RWPE1 (cell line): ENCODE measurements at regions not wholly inside any gene's neighbourhood (a gene's known extent, or its start where the extent isn't known, plus 50 kb on each side); places are given as distances from the start of the nearest gene placed in this dataset.

Source experiments
- CTCF ChIA-PET: fragments of 350-600 bp; sonication (Branson Sonifier 250); formaldehyde crosslinking; extraction: SDS; loops from one replicate; lab custom pipeline; 2021; lab: Yijun Ruan, JAX
- POLR2A ChIA-PET: fragments of 400-600 bp; formaldehyde crosslinking; extraction: SDS; loops from one replicate; lab custom pipeline; 2020; ENCODE audit warnings: antibody characterized with exemption; ENCODE audit not compliant: low non-redundant PET; lab: Yijun Ruan, JAX
- DNase-seq: peaks from one replicate; pipeline ENCODE4 v3.0.0; 2012; ENCODE audit warnings: low spot score
- H3K27ac ChIP-seq: fragments of 450-650 bp; 2 replicates; pipeline ENCODE4 v1.5.1; 2017
- CTCF ChIP-seq: fragments of 450-650 bp; conservative IDR thresholded peaks from 2 replicates; pipeline ENCODE4 v1.5.1; 2017; ENCODE audit warnings: low read depth, mild to moderate bottlenecking

- TF ChIP-seq CTCF: no peak
- ChIA-PET CTCF (no interaction called here), POLR2A (no interaction called here)
- DNase-seq: no peak
- H3K27ac ChIP-seq: no peak overlapping the region
Observed at GRCh38 chr13:44303681-44304432, 69.8 kb upstream of the SERP2 start.

GRCh38 chr13:44304433-44304725 lies 69.2 kb upstream of the SERP2 start:
- no peak overlapping the region for H3K27ac ChIP-seq
- DNase-seq: no peak
- POLR2A ChIA-PET: no interaction called here
- no peak for TF ChIP-seq CTCF
- CTCF ChIA-PET: no interaction called here

- no peak for DNase-seq
- no peak for TF ChIP-seq CTCF
- ChIA-PET POLR2A (no interaction called here), CTCF (no interaction called here)
- H3K27ac ChIP-seq: no peak overlapping the region
Observed at GRCh38 chr13:44305286-44305685, 68.3 kb upstream of the SERP2 start.

- POLR2A ChIA-PET: interaction anchor here (1.0 kb wide), 2 partner anchors 129 to 131 kb away, joined by 3 read pairs; no protein-coding TSS in a partner anchor
- CTCF ChIA-PET: interaction anchor here (0.7 kb wide), 1 partner anchor 55 kb away, joined by 4 read pairs; no protein-coding TSS in a partner anchor
- H3K27ac ChIP-seq: peak overlapping the region; percentile 94
- no peak for DNase-seq
- TF ChIP-seq CTCF: no peak
Observed at GRCh38 chr13:44305917-44306370, 67.7 kb upstream of the SERP2 start.

GRCh38 chr13:44306371-44307192 lies 67.0 kb upstream of the SERP2 start:
- ChIA-PET CTCF (interaction anchor here (0.7 kb wide), 2 partner anchors 55 to 79 kb away, joined by 4 read pairs; no protein-coding TSS in a partner anchor), POLR2A (interaction anchor here (1.0 kb wide), 2 partner anchors 129 to 130 kb away, joined by 3 read pairs; no protein-coding TSS in a partner anchor)
- H3K27ac ChIP-seq: peak overlapping the region; percentile 94
- TF ChIP-seq CTCF: no peak
- peak; percentile 86 for DNase-seq

- H3K27ac ChIP-seq: peak overlapping the region; percentile 94; the same call in 1 of the 2 replicates
- ChIA-PET POLR2A (no interaction called here), CTCF (no interaction called here)
- DNase-seq: no peak
- TF ChIP-seq CTCF: no peak
Observed at GRCh38 chr13:44307255-44307654, 66.4 kb upstream of the SERP2 start.
